Keratinocyte (primary cell): ENCODE measurements at regions not wholly inside any gene's neighbourhood (a gene's known extent, or its start where the extent isn't known, plus 50 kb on each side); places are given as distances from the start of the nearest gene placed in this dataset.

Experiments
- DNase-seq: peaks from one replicate; pipeline ENCODE4 v3.0.0-alpha.2; 2011; ENCODE audit warnings: low read depth, missing footprints, low spot score
- FAIRE-seq: peaks from 2 replicates; lab custom pipeline; 2011; peaks lifted over from hg19 to GRCh38; lab: Jason Lieb, UNC
- H2AFZ ChIP-seq: 2 replicates; pipeline ENCODE4 v1.6.0; 2012; ENCODE audit warnings: low read length, control low read depth, inconsistent platforms; ENCODE audit not compliant: control insufficient read depth
- H3K27ac ChIP-seq: 2 replicates; pipeline ENCODE4 v1.5.1; 2011; ENCODE audit warnings: low read length; ENCODE audit not compliant: control insufficient read depth, insufficient read depth
- H3K27me3 ChIP-seq: 3 replicates; pipeline ENCODE4 v1.6.0; 2011; ENCODE audit warnings: low read length; ENCODE audit not compliant: control insufficient read depth, insufficient read depth; ENCODE audit errors: extremely low read depth
- H3K36me3 ChIP-seq, 2 experiments: 2 replicates in 1 of 2; 3 replicates in 1 of 2; pipeline ENCODE4 v1.5.1; 2011; ENCODE audit warnings: low read length in 2 of 2, mild to moderate bottlenecking in 1 of 2; ENCODE audit not compliant: control insufficient read depth in 2 of 2, insufficient read depth in 2 of 2; ENCODE audit errors: extremely low read depth in 1 of 2
- H3K4me1 ChIP-seq: 3 replicates; pipeline ENCODE4 v1.5.1; 2011; ENCODE audit warnings: low read length; ENCODE audit not compliant: control insufficient read depth, insufficient read depth; ENCODE audit errors: extremely low read depth
- H3K4me2 ChIP-seq: 3 replicates; pipeline ENCODE4 v1.6.0; 2011; ENCODE audit warnings: low read depth, low read length; ENCODE audit not compliant: control insufficient read depth, insufficient read depth; ENCODE audit errors: extremely low read depth
- H3K4me3 ChIP-seq, 3 experiments: fragments of 200-600 bp in 1 of 3; sonication (generic) in 1 of 3; 2 replicates in 2 of 3; 3 replicates in 1 of 3; pipeline ENCODE4 v1.5.1; 2011 to 2016; ENCODE audit warnings: low read length in 3 of 3, mild to moderate bottlenecking in 3 of 3, control low read depth in 2 of 3, inconsistent platforms in 1 of 3, low read depth in 1 of 3, mixed read lengths in 1 of 3, mixed run types in 1 of 3, moderate library complexity in 1 of 3; ENCODE audit not compliant: control insufficient read depth in 2 of 3, insufficient read depth in 2 of 3; ENCODE audit errors: extremely low read depth in 1 of 3
- H3K79me2 ChIP-seq: 2 replicates; pipeline ENCODE4 v1.6.0; 2012; ENCODE audit warnings: low read length; ENCODE audit not compliant: control insufficient read depth, insufficient read depth
- H3K9ac ChIP-seq: 3 replicates; pipeline ENCODE4 v1.6.0; 2011; ENCODE audit warnings: low read length; ENCODE audit not compliant: control insufficient read depth, insufficient read depth; ENCODE audit errors: extremely low read depth
- H3K9me1 ChIP-seq: 3 replicates; pipeline ENCODE4 v1.6.0; 2011; ENCODE audit warnings: low read length; ENCODE audit not compliant: control insufficient read depth, insufficient read depth; ENCODE audit errors: extremely low read depth
- H3K9me3 ChIP-seq: 2 replicates; pipeline ENCODE4 v1.5.1; 2012; ENCODE audit warnings: low read depth, low read length; ENCODE audit not compliant: control insufficient read depth
- H4K20me1 ChIP-seq: 3 replicates; pipeline ENCODE4 v1.6.0; 2011; ENCODE audit warnings: low read length; ENCODE audit not compliant: control insufficient read depth, insufficient read depth; ENCODE audit errors: extremely low read depth
- EZH2 ChIP-seq: IDR thresholded peaks from one replicate; pipeline ENCODE4 v1.6.1; 2012; ENCODE audit warnings: inconsistent platforms, mild to moderate bottlenecking, low read length, moderate library complexity
- dilution Hi-C: fragments of 300-500 bp; cut with MboI; formaldehyde crosslinking; loops from one replicate; pipeline ENCODE4 v1.7.0; 2020; ENCODE audit warnings: low sequenced_read_pairs; ENCODE audit not compliant: extremely low pct_ligation_motif_present
- TF ChIP-seq, protein P1 (sequence below), 3 experiments: IDR thresholded peaks in 1 of 3; conservative IDR thresholded peaks in 1 of 3; optimal IDR thresholded peaks in 1 of 3; 2 replicates in 2 of 3; 3 replicates in 1 of 3; pipeline versions ENCODE3 to v1.5.1; 2011; ENCODE audit warnings: low read length in 3 of 3, mild to moderate bottlenecking in 3 of 3, moderate library complexity in 2 of 3, control low read depth in 1 of 3, inconsistent platforms in 1 of 3; ENCODE audit not compliant: insufficient read depth in 2 of 3; ENCODE audit errors: extremely low read depth in 1 of 3

GRCh38 chr3:68468695-68469375, 463.5 kb downstream of the TAFA4 start:
- Histone ChIP-seq H3K4me2 (no peak overlapping the region), H3K27ac (no peak overlapping the region), H3K36me3 (no peaks in the 10 kb centered on the region), H2AFZ (no peak overlapping the region), H4K20me1 (no peaks in the 10 kb centered on the region), H3K9me1 (no peaks in the 10 kb centered on the region), H3K9ac (no peak overlapping the region), H3K27me3 (no peaks in the 10 kb centered on the region), H3K79me2 (no peaks in the 10 kb centered on the region), H3K4me1 (no peaks in the 10 kb centered on the region), H3K9me3 (no peaks in the 10 kb centered on the region), H3K4me3 (no peak overlapping the region)
- dilution Hi-C loops, result no loop called here
- DNase-seq (no peak), FAIRE-seq (no peak)
- TF ChIP-seq, protein P1, sequence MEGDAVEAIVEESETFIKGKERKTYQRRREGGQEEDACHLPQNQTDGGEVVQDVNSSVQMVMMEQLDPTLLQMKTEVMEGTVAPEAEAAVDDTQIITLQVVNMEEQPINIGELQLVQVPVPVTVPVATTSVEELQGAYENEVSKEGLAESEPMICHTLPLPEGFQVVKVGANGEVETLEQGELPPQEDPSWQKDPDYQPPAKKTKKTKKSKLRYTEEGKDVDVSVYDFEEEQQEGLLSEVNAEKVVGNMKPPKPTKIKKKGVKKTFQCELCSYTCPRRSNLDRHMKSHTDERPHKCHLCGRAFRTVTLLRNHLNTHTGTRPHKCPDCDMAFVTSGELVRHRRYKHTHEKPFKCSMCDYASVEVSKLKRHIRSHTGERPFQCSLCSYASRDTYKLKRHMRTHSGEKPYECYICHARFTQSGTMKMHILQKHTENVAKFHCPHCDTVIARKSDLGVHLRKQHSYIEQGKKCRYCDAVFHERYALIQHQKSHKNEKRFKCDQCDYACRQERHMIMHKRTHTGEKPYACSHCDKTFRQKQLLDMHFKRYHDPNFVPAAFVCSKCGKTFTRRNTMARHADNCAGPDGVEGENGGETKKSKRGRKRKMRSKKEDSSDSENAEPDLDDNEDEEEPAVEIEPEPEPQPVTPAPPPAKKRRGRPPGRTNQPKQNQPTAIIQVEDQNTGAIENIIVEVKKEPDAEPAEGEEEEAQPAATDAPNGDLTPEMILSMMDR (optimal IDR thresholded peaks at IDR 0.05 in 1 of 3, IDR thresholded peaks at IDR 0.05 in 1 of 3, conservative IDR thresholded peaks at IDR 0.05 in 1 of 3; ENCODE audit: extremely low read depth in 1 of 3, insufficient read depth in 2 of 3, low read length in 3 of 3), result no peak
- TF ChIP-seq EZH2, result no peak

- Histone ChIP-seq H3K79me2 (no peaks in the 10 kb centered on the region), H3K9me3 (no peaks in the 10 kb centered on the region), H3K9me1 (no peaks in the 10 kb centered on the region), H3K9ac (no peak overlapping the region), H3K4me1 (no peaks in the 10 kb centered on the region), H4K20me1 (no peaks in the 10 kb centered on the region), H3K4me2 (no peak overlapping the region), H3K4me3 (no peak overlapping the region), H3K27me3 (no peaks in the 10 kb centered on the region), H3K36me3 (no peaks in the 10 kb centered on the region), H2AFZ (no peak overlapping the region), H3K27ac (no peak overlapping the region)
- DNase-seq, result no peak
- dilution Hi-C loops, result no loop called here
- TF ChIP-seq, protein P1 (optimal IDR thresholded peaks at IDR 0.05 in 1 of 3, IDR thresholded peaks at IDR 0.05 in 1 of 3, conservative IDR thresholded peaks at IDR 0.05 in 1 of 3; ENCODE audit: extremely low read depth in 1 of 3, insufficient read depth in 2 of 3, low read length in 3 of 3), result no peak
- FAIRE-seq, result no peak
Observed at GRCh38 chr3:68467465-68467864, 464.9 kb downstream of the TAFA4 start.
